Embryonic facial prominence (tissue), 1 donor: ENCODE measurements at regions not wholly inside any gene's neighbourhood (a gene's known extent, or its start where the extent isn't known, plus 50 kb on each side); places are given as distances from the start of the nearest gene placed in this dataset.

ENCODE experiments used
- DNase-seq: peaks from one replicate; pipeline ENCODE4 v3.0.0-alpha.2; 2016; ENCODE audit errors: extremely low spot score

DNA sequence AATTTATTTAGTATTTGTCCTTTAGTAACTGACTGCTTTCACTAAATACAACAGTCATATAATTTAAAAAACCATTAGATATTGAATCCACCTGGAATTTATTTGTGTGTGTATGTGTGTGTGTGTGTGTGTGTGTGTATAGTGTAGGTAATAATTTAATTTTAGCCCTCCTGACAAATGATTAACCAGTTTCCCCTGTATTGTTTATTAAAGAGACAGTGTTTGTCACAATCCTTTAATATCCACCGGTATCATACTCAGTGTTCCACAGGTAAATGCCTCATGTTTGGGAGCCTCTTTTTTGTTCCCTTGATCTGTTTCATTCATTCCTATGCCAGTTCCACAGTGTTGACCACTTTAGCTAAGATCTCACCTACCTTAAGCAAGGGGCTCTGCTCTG lies 134.6 kb upstream of the IRX3 start:
- DNase-seq, result no peak

DNA sequence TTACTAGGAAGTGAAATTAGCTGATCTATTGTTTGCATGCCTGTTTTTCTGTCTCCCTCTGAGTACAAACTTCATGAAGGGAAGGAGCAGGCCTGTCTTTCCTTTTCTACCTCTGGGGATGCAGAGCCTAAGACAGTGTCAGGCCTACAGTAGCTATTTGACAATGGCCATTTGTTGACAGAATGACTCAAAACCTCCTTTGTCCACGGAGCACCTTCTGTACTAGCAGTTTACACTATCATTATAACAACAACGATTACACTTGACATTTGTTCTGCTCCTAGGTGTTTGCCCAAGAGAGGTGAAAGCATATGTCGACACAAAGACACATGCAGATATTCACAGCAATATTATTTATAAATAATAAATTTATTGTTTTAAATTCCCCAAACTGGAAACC lies 132.3 kb upstream of the IRX3 start:
- DNase-seq, result no peak

DNA sequence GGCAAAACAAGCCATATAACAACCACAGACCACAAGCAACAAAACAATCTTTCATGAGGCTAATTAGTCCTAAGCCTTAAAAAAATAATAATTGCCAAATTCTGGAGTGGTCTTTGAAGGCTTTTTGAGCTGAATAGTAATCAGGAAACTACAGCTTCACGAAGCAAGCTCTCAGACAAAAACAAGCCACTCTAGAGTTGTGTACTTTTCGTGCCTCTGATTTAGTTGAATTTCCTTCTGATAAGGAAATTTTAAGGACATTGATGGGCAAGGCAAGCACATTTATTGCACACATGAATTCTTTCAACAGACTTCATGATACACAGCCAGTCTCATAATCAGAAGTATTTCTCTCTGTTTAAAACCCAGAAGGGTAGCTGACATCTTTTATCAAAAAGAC lies 130.8 kb upstream of the IRX3 start:
- no peak for DNase-seq

DNA sequence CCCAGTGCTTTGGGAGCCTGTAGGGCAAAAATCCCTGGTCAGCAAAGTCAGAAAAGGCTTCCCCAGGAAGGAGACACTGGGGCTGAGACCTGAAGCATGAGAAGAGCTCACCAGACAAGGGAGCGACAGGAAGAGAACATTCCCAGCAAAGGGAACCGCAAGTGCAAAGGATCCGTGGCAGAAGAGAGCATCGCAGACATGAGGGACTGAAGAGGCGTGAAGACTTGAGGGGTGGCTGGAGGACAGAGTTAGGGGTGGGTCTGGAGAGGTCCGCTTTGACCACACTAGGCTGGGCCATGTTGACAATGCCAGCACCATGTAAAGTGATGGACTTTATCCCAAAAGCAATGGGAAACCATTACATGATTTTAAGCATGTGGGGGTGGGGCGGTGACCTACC lies 128.1 kb upstream of the IRX3 start:
- no peak for DNase-seq

- DNase-seq, result no peak
Observed at GRCh38 chr16:54412777-54413455, 126.3 kb upstream of the IRX3 start.

DNA sequence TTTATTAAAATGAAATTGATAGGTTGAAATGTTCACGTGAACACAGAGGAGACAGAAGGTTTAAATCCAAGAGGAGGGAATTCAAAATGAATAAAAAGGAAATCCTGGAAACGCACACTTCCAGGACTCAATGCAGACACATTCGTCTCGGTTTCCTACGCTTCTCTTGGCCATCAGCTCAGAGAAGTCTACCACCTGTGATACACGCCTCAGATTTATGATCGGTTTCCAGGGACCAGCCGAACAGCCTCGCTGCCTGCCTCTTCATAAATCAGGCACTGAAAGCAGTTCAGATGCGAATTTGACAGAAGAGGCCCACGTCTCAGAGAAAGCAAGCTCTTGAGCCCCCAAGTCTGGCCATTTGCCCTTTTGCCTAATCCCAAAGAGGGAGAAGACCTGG lies 125.5 kb upstream of the IRX3 start:
- DNase-seq, result no peak

DNA sequence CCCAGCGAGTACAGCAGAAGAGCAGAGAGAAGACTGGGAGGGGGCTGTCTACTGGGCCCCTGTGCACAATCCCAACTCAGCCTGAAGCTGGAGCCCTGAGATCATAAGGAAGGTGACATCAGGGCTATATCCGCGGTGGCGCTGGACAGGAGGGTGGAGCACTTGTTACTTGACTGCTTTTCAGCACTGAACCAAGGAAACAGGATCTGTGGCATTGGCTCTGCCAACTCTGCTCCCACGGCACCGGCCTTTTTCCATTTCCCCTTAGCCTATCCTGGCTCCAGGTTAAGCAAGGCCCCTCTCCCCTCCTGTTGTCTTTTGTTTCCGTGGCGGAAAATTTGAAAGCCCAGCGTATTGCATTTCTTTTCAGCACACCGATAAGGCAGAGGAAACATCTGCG lies 125.0 kb upstream of the IRX3 start:
- no peak for DNase-seq

GRCh38 chr16:54409982-54410381 lies 123.4 kb upstream of the IRX3 start:
- DNase-seq, result no peak

GRCh38 chr16:54407596-54407995 lies 121.0 kb upstream of the IRX3 start:
- DNase-seq, result no peak

GRCh38 chr16:54405478-54405877 lies 118.9 kb upstream of the IRX3 start:
- DNase-seq, result no peak

GRCh38 chr16:54403580-54403979 lies 117.0 kb upstream of the IRX3 start:
- no peak for DNase-seq

- no peak for DNase-seq
Observed at GRCh38 chr16:54402873-54403272, 116.3 kb upstream of the IRX3 start.

- no peak for DNase-seq
Observed at GRCh38 chr16:54402270-54402669, 115.7 kb upstream of the IRX3 start.

GRCh38 chr16:54400261-54400660 lies 113.7 kb upstream of the IRX3 start:
- no peak for DNase-seq

DNA sequence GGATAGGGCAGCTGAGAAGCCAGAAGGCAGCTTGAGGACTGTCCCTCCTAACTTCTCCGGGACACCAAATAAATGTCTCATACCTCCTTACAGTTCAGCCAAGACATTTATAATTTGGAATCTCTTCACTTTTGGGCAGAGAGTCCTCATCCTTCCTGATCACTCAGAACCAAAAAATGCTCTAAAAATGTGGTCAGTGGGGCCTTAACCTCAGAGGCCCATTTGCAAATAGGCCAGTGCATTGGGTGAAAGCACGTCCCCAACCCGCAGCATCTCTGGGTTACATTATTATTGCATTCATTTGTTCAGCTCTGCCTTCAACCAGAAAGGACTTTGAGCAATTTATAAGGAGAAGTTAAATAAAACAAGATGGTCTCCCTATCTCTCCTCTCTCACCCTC lies 112.4 kb upstream of the IRX3 start:
- no peak for DNase-seq

GRCh38 chr16:54397838-54398237 lies 111.3 kb upstream of the IRX3 start:
- no peak for DNase-seq

GRCh38 chr16:54397190-54397835 lies 110.7 kb upstream of the IRX3 start:
- DNase-seq, result no peak

GRCh38 chr16:54389836-54390494 lies 103.4 kb upstream of the IRX3 start:
- DNase-seq, result no peak

- no peak for DNase-seq
Observed at GRCh38 chr16:54385141-54385540, 98.6 kb upstream of the IRX3 start.

DNA sequence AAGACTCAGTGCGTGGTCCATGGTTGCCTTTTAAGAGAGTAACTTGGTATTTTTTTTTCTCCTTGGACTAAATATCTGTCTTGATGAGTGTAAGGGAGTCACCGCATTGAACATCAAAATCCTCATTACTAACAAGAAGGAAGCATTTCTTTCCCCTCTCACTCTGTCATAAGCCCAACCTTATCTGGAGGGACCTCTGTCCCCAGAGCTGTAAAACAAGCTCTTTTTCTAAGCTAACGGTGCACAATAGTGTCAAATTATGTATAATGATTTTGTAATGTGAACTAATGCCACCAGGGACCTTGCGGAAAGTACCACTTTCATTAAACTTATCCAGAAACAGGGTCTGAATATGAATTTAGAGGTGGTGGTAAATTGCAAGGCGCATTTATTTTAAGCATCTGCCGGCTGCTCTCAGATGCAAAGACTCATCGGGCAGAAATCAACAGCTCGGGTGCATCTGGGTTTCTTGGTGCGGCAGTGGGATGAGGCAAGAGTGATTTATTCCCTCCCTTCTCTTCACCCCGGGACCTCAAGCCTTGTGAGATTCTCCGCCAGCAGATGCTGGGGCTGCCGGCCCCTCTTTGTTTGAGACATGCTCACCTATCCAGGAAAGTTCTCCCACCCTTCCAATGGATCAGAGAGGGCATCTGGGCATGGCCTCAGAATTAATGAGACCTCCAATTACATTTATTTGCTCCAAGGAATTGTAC lies 95.2 kb upstream of the IRX3 start:
- DNase-seq, result no peak

DNA sequence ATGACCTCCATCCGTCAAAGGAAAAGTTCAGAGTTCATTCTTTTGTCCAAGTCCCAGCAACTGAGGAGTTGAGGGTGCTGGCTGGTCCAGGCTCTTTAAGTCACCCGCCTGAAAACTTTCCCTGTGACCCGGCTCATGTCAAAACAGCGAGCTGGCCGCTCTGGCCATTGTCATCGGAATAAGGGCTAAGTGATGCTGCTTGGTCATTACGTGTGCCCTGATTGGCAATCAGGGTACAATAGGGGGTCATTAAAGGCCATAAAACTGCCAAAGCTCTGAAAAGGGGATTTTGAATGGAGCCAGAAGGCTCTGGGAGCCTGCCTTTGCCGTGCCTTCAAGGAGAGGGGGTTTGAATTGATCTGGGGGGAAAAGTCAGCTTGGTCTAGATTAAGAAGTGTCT lies 88.5 kb upstream of the IRX3 start:
- DNase-seq, result no peak
